Ovary (tissue), 7 donors: ENCODE measurements at regions not wholly inside any gene's neighbourhood (a gene's known extent, or its start where the extent isn't known, plus 50 kb on each side); places are given as distances from the start of the nearest gene placed in this dataset.

Source experiments
- DNase-seq, 5 donors: peaks; one replicate each; pipeline ENCODE4 v3.0.0-alpha.2; 2019 to 2020
- H3K27ac ChIP-seq, 2 donors: fragments of 200-600 bp; one replicate each; pipeline versions ENCODE4 v1.5.1 to v1.8.0; 2019 to 2022
- H3K27me3 ChIP-seq: fragments of 200-600 bp; one replicate; pipeline ENCODE4 v1.8.0; 2022
- H3K36me3 ChIP-seq: fragments of 200-600 bp; sonication (generic); one replicate; pipeline ENCODE4 v1.5.1; 2019
- H3K4me1 ChIP-seq: one replicate; pipeline ENCODE4 v1.8.1; 2013; ENCODE audit warnings: mild to moderate bottlenecking, moderate library complexity; ENCODE audit not compliant: insufficient read depth
- H3K4me3 ChIP-seq: fragments of 200-600 bp; sonication (generic); one replicate; pipeline ENCODE4 v1.5.1; 2017
- H3K9me3 ChIP-seq, 2 donors: fragments of 200-600 bp in 1 of 2; sonication (generic) in 1 of 2; one replicate each; pipeline versions ENCODE4 v1.5.1 to v1.8.1; 2013 to 2019; ENCODE audit warnings: mild to moderate bottlenecking in 1 of 2, moderate library complexity in 1 of 2
- EP300 ChIP-seq: sonication (generic); formaldehyde crosslinking; IDR thresholded peaks from one replicate; pipeline ENCODE4 v1.6.1; 2017; ENCODE audit warnings: antibody characterized with exemption
- POLR2A ChIP-seq: fragments of 450-650 bp; IDR thresholded peaks from one replicate; pipeline ENCODE4 v1.6.1; 2017; ENCODE audit warnings: antibody characterized with exemption, mild to moderate bottlenecking, moderate library complexity
- WGBS, 3 donors: extraction: QIAGEN DNeasy Blood & Tissue Kit in 1 of 3; methylation state at CpG; one replicate each; pipeline versions ENCODE4 v1.1.5 to v1.1.7; 2013 to 2017; 5-methylcytosine and 5-hydroxymethylcytosine counted together
- intact Hi-C, 4 donors: fragments of 100-400 bp; cut with DNase I; formaldehyde crosslinking; loops; one replicate each; pipeline versions ENCODE4 v1.11.0 to v1.15.1; 2022 to 2023
- TF ChIP-seq, protein P1 (sequence below), 3 donors: fragments of 450-650 bp in 2 of 3; fragments of 200-600 bp in 1 of 3; IDR thresholded peaks; one replicate each; pipeline versions ENCODE4 v1.5.1 to v1.8.0; 2016 to 2022; ENCODE audit warnings: antibody characterized with exemption in 3 of 3, mild to moderate bottlenecking in 1 of 3
- donor health status: DM: no; HTN: no; CAD: no; lungs with moderate emphysema.
- donor health status: DM: no; HTN: no; CAD: no.
- donor health status: Bipolar disorder and iron deficiency.
- donor health status: DM: no; HTN: no; CAD: no.
- donor health status: DM: yes; HTN: yes; CAD: no.

DNA sequence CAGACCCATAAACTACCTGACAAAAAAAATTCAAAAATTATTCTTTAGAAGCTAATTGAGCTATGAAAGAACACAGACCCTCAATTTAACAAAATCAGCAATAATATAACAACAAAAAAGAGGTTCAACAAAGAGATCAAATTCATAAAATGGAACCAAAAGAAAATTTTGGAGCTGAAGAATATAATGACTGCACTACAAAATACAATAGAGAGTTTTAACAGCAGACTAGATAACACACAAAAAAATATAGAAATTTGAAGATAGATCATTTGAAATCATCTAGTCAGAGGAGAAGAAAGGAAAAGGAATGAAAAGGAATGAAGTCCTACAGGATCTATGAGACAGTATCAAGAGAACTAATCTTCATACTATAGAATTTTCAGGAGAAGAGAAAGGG is 422.1 kb downstream of the PAX1 start:
- Histone ChIP-seq H3K36me3 (no peaks in the 10 kb centered on the region), H3K9me3 (no peaks in the 10 kb centered on the region), H3K4me1 (no peaks in the 10 kb centered on the region), H3K27ac (no peak overlapping the region), H3K27me3 (no peaks in the 10 kb centered on the region), H3K4me3 (no peak overlapping the region)
- TF ChIP-seq POLR2A (no peak), EP300 (no peak)
- TF ChIP-seq, protein P1, sequence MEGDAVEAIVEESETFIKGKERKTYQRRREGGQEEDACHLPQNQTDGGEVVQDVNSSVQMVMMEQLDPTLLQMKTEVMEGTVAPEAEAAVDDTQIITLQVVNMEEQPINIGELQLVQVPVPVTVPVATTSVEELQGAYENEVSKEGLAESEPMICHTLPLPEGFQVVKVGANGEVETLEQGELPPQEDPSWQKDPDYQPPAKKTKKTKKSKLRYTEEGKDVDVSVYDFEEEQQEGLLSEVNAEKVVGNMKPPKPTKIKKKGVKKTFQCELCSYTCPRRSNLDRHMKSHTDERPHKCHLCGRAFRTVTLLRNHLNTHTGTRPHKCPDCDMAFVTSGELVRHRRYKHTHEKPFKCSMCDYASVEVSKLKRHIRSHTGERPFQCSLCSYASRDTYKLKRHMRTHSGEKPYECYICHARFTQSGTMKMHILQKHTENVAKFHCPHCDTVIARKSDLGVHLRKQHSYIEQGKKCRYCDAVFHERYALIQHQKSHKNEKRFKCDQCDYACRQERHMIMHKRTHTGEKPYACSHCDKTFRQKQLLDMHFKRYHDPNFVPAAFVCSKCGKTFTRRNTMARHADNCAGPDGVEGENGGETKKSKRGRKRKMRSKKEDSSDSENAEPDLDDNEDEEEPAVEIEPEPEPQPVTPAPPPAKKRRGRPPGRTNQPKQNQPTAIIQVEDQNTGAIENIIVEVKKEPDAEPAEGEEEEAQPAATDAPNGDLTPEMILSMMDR (IDR thresholded peaks at IDR 0.05): no peak
- DNase-seq: no peak
- intact Hi-C loops: no loop called here

DNA sequence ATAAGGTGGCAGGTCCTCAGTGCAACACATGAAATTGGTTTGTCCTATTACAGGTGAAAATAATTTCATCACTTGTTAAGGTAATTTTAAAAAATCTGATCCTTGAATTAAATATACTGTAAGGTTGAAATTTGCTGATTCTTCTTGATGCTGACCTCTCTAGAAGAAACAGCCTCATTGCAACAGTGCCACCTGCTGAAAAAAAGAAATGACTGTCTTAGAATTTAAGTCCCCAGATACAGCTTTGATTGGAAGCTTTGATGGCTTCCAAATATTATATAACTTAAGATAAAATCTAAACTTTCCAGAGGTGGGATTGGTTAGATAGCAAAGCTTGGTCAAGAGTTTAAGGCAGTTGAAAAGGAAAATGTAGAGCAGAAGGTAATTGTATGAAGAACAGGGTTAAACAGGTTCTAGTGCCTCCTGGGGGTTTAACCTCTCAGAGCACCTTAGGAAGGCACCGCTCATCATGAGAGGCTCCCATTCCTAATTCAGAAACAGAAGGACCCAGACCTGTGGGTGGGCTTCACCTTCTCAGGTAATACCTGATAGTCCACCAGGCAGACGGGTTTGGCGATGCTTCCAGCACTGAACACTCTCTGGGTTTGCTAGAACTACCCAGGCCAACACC is 401.0 kb downstream of the PAX1 start:
- intact Hi-C loops: no loop called here
- DNase-seq: no peak
- H3K4me1 ChIP-seq: no peaks in the 10 kb centered on the region
- no peaks in the 10 kb centered on the region for H3K9me3 ChIP-seq
- WGBS, 3 donors: 62 to 74% (median 65%) methylated on average over 3 of the region's 3 CpGs
- H3K36me3 ChIP-seq: no peaks in the 10 kb centered on the region
- H3K27me3 ChIP-seq: no peaks in the 10 kb centered on the region
- no peak overlapping the region for H3K4me3 ChIP-seq
- H3K27ac ChIP-seq: no peak overlapping the region
- TF ChIP-seq EP300: no peak
- no peak for TF ChIP-seq POLR2A
- TF ChIP-seq, protein P1 (IDR thresholded peaks at IDR 0.05): no peak

DNA sequence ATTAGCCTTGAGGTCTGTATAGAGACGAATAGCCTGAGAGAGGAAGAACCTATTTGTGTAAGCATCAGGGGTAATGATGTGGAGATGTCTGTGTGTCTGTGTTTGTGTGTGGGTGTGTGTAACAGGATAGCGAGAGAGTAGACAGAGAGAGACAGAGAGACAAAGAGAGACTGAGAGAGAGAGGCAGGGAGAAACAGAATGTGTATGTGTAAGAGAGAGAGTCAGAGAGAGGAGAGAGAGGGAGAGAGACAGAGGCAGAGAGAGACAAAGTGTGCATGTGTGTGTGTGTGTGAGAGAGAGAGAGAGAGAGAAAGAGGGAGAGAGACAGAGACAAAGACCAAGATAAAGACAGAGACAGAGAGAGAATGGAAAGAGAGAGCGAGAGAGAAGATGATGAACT is 396.1 kb downstream of the PAX1 start:
- intact Hi-C loops: no loop called here
- no peak for DNase-seq
- Histone ChIP-seq H3K4me3 (no peak overlapping the region), H3K9me3 (no peaks in the 10 kb centered on the region), H3K4me1 (no peaks in the 10 kb centered on the region), H3K36me3 (no peaks in the 10 kb centered on the region), H3K27me3 (no peaks in the 10 kb centered on the region), H3K27ac (no peak overlapping the region)
- WGBS, 3 donors: 70 to 79% (median 78%) methylated on average over 3 of the region's 3 CpGs
- no peak for TF ChIP-seq POLR2A

DNA sequence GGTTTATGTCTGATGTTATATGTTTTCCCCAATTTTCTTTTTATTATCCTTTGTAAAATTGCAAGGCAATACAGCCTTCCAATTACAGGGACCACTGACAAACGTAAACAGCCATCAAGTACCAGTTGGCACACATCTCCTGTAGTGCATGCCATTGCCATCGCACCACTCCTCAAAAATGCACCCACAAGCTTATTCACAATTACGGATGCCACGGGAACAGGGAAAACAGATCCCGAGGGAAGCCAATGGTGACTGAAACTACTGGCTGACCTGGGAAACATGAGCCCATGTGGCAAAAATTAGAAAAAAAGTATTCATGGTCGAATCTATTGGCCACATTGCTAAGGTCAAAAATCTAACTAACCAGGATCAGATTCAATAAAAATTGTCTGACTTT is 395.2 kb downstream of the PAX1 start:
- H3K27ac ChIP-seq: no peak overlapping the region
- no peaks in the 10 kb centered on the region for H3K27me3 ChIP-seq
- DNase-seq: no peak
- H3K36me3 ChIP-seq: no peaks in the 10 kb centered on the region
- TF ChIP-seq EP300 (no peak), POLR2A (no peak)
- TF ChIP-seq, protein P1 (IDR thresholded peaks at IDR 0.05): no peak
- H3K4me1 ChIP-seq: no peaks in the 10 kb centered on the region
- H3K4me3 ChIP-seq: no peak overlapping the region
- H3K9me3 ChIP-seq: no peaks in the 10 kb centered on the region
- intact Hi-C loops: no loop called here
- WGBS, 3 donors: 69 to 75% (median 70%) methylated on average over 6 of the region's 6 CpGs

DNA sequence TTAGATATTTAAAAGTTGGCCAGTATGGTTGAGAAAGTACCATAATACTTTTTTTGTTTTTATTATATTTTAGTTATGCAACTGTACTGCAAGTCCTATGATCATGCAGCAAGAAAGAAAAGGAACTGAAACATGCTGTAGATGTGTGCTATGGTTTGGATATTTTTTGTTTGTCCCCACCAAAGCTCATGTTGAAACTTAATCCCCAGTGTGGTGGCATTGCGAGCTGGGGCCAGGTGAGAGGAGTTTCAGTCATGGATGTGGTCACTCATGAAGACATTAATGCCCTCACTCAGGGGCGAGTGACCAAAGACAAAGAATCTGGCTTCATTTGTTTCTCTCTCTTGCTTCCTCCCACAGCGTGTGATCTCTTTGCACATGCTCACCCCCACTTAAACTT is 393.9 kb downstream of the PAX1 start:
- Histone ChIP-seq H3K4me3 (no peak overlapping the region), H3K36me3 (no peaks in the 10 kb centered on the region), H3K4me1 (no peaks in the 10 kb centered on the region), H3K27me3 (no peaks in the 10 kb centered on the region), H3K27ac (no peak overlapping the region), H3K9me3 (no peaks in the 10 kb centered on the region)
- 70 to 86% (median 71%) methylated on average over 3 of the region's 3 CpGs for WGBS, 3 donors
- intact Hi-C loops: no loop called here
- DNase-seq: no peak
- TF ChIP-seq EP300 (no peak), POLR2A (no peak)
- TF ChIP-seq, protein P1 (IDR thresholded peaks at IDR 0.05): no peak
